CD4-positive, alpha-beta T cell (primary cell): ENCODE measurements at regions not wholly inside any gene's neighbourhood (a gene's known extent, or its start where the extent isn't known, plus 50 kb on each side); places are given as distances from the start of the nearest gene placed in this dataset.

Experiments used
- ATAC-seq: fragments of 200-7000 bp; cut with Tn5 transposase; one replicate; pipeline ENCODE4 v1.10.0; 2022; ENCODE audit warnings: mild to moderate bottlenecking; ENCODE audit not compliant: poor library complexity
- CTCF ChIA-PET: fragments of 350-600 bp; sonication (Branson Sonifier 250); formaldehyde crosslinking; loops from one replicate; lab custom pipeline; 2021; ENCODE audit warnings: antibody characterized with exemption, inconsistent platforms; lab: Charles Lee
- POLR2A ChIA-PET: fragments of 350-600 bp; sonication (Branson Sonifier 250); formaldehyde crosslinking; loops from one replicate; lab custom pipeline; 2021; ENCODE audit warnings: antibody characterized with exemption, inconsistent platforms; lab: Charles Lee
- DNase-seq, 14 experiments: peaks; one replicate each; pipeline ENCODE4 v3.0.0-alpha.2; 2013 to 2020; ENCODE audit warnings: mixed read lengths in 2 of 14
- H3K27ac ChIP-seq, 2 donors: one replicate each; pipeline versions ENCODE4 v1.5.1 to v1.7.0; 2013; ENCODE audit warnings: low read length in 2 of 2, low read depth in 1 of 2, mild to moderate bottlenecking in 1 of 2
- H3K27me3 ChIP-seq, 2 experiments: 1 replicate in 1 of 2; 2 replicates in 1 of 2; pipeline versions ENCODE4 v1.6.1 to v1.7.0; 2013; ENCODE audit warnings: low read length in 2 of 2, control low read depth in 1 of 2, mild to moderate bottlenecking in 1 of 2, moderate library complexity in 1 of 2; ENCODE audit not compliant: insufficient read depth in 2 of 2, control insufficient read depth in 1 of 2
- H3K36me3 ChIP-seq: one replicate; pipeline ENCODE4 v1.6.1; 2013; ENCODE audit warnings: low read length, control low read depth; ENCODE audit not compliant: insufficient read depth
- H3K4me1 ChIP-seq: one replicate; pipeline ENCODE4 v1.6.1; 2013; ENCODE audit warnings: low read length, control low read depth; ENCODE audit not compliant: insufficient read depth
- H3K4me3 ChIP-seq: one replicate; pipeline ENCODE4 v1.5.1; 2013; ENCODE audit warnings: mild to moderate bottlenecking, low read length, moderate library complexity
- H3K9me3 ChIP-seq, 2 experiments: 1 replicate in 1 of 2; 2 replicates in 1 of 2; pipeline versions ENCODE4 v1.6.1 to v1.7.0; 2013; ENCODE audit warnings: low read length in 2 of 2, mild to moderate bottlenecking in 2 of 2, control low read depth in 1 of 2, moderate library complexity in 1 of 2; ENCODE audit not compliant: control insufficient read depth in 1 of 2, insufficient read depth in 1 of 2
- H3K27ac Mint-ChIP-seq: one replicate; pipeline ENCODE4 v1.8.0; 2020; ENCODE audit warnings: mixed read lengths
- H3K27me3 Mint-ChIP-seq: one replicate; pipeline ENCODE4 v1.8.0; 2021; ENCODE audit warnings: mixed read lengths
- H3K36me3 Mint-ChIP-seq: one replicate; pipeline ENCODE4 v1.8.0; 2021; ENCODE audit warnings: low read depth, mixed read lengths
- H3K4me1 Mint-ChIP-seq: one replicate; pipeline ENCODE4 v1.8.0; 2021; ENCODE audit warnings: low read depth, mixed read lengths
- H3K4me3 Mint-ChIP-seq: one replicate; pipeline ENCODE4 v1.8.0; 2020; ENCODE audit warnings: mild to moderate bottlenecking, mixed read lengths
- H3K9me3 Mint-ChIP-seq: one replicate; pipeline ENCODE4 v1.8.0; 2020; ENCODE audit warnings: mixed read lengths
- CTCF ChIP-seq: fragments of 200-600 bp; IDR thresholded peaks from one replicate; pipeline ENCODE4 v1.8.0; 2022; ENCODE audit warnings: antibody characterized with exemption, mild to moderate bottlenecking
- intact Hi-C, 2 experiments: fragments of 100-400 bp; cut with DNase I in 1 of 2; cut with micrococcal nuclease in 1 of 2; formaldehyde crosslinking; loops; one replicate each; pipeline versions ENCODE4 v1.15.1 to v1.9.0; 2023 to 2025; cut with DNase I, micrococcal nuclease

- H3K36me3 ChIP-seq = no peaks in the 10 kb centered on the region
- no peak overlapping the region for H3K4me3 Mint-ChIP-seq
- no peaks in the 10 kb centered on the region for H3K4me1 Mint-ChIP-seq
- intact Hi-C loops = no loop called here
- H3K36me3 Mint-ChIP-seq = no peaks in the 10 kb centered on the region
- peaks cover 24 to 26% of the 10 kb centered on the region in 2 experiments for H3K27me3 ChIP-seq
- H3K4me1 ChIP-seq = no peaks in the 10 kb centered on the region
- TF ChIP-seq CTCF = no peak
- ChIA-PET POLR2A (no interaction called here), CTCF (no interaction called here)
- H3K27me3 Mint-ChIP-seq = peaks cover 77% of the 10 kb centered on the region
- no peak for DNase-seq
- no peak overlapping the region for H3K27ac Mint-ChIP-seq
- no peaks in the 10 kb centered on the region for H3K9me3 Mint-ChIP-seq
- H3K27ac ChIP-seq = no peak overlapping the region
- ATAC-seq = no peak
- peaks cover 0 to 9% of the 10 kb centered on the region in 2 experiments for H3K9me3 ChIP-seq
- H3K4me3 ChIP-seq = no peak overlapping the region
Measured at GRCh38 chr20:58150772-58151171, 77.7 kb downstream of the ANKRD60 start.

DNA sequence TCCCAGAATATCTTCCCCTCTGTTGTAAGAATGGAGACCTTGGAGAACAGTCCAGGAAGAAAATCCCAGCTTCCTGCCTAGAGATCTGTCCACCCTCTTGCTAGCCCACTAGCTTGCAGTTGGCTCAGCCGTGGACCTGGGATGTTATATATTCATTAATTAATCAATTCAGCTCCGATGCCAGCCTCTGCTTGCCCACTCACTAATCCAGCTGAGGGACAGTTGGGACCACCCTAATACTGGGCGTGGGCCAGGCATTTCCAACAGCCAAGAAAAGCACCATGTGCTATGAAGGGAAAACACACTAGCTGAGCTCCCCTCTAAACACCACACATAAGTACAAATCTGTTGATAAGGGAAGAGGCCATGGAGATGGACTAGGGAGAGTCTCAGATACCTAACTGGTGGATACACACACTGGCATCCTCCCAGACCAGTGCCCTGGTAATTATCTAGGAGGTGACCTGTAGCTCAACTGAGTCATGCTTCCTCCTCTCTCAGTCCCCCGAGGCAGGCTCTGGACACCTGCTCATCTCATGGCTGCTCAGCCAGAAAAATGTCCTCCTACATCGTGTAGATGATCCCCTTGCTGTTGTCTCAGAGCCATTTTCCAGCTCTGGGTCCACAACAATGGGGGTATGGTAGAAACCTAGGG, 78.9 kb downstream of the ANKRD60 start:
- no peak for ATAC-seq

GRCh38 chr20:58148891-58149290, 79.6 kb downstream of the ANKRD60 start:
- Histone ChIP-seq H3K36me3 (no peaks in the 10 kb centered on the region), H3K27ac (no peak overlapping the region), H3K27me3 (peaks cover 21 to 26% of the 10 kb centered on the region in 2 experiments), H3K4me3 (no peak overlapping the region), H3K4me1 (no peaks in the 10 kb centered on the region), H3K9me3 (peaks cover 0 to 9% of the 10 kb centered on the region in 2 experiments)
- no peak for DNase-seq
- no peak for TF ChIP-seq CTCF
- H3K4me3 Mint-ChIP-seq = no peak overlapping the region
- no peaks in the 10 kb centered on the region for H3K9me3 Mint-ChIP-seq
- intact Hi-C loops = no loop called here
- no peaks in the 10 kb centered on the region for H3K4me1 Mint-ChIP-seq
- no peak overlapping the region for H3K27ac Mint-ChIP-seq
- no peaks in the 10 kb centered on the region for H3K36me3 Mint-ChIP-seq
- CTCF ChIA-PET = no interaction called here
- peaks cover 74% of the 10 kb centered on the region for H3K27me3 Mint-ChIP-seq
- POLR2A ChIA-PET = no interaction called here
- no peak for ATAC-seq

More for the DNA sequence above, 78.9 kb downstream of the ANKRD60 start:
- H3K36me3 Mint-ChIP-seq = no peaks in the 10 kb centered on the region
- TF ChIP-seq CTCF = no peak
- ChIA-PET CTCF (no interaction called here), POLR2A (no interaction called here)
- intact Hi-C loops = no loop called here
- Histone ChIP-seq H3K36me3 (no peaks in the 10 kb centered on the region), H3K27ac (no peak overlapping the region), H3K27me3 (peaks cover 24 to 26% of the 10 kb centered on the region in 2 experiments), H3K4me3 (no peak overlapping the region), H3K4me1 (no peaks in the 10 kb centered on the region), H3K9me3 (peaks cover 0 to 9% of the 10 kb centered on the region in 2 experiments)
- no peak overlapping the region for H3K4me3 Mint-ChIP-seq
- no peaks in the 10 kb centered on the region for H3K4me1 Mint-ChIP-seq
- H3K9me3 Mint-ChIP-seq = no peaks in the 10 kb centered on the region
- no peak overlapping the region for H3K27ac Mint-ChIP-seq
- H3K27me3 Mint-ChIP-seq = peaks cover 77% of the 10 kb centered on the region
- no peak for DNase-seq
